ENCODE measurements at regions not wholly inside any gene's neighbourhood (a gene's known extent, or its start where the extent isn't known, plus 50 kb on each side); places are given as distances from the start of the nearest gene placed in this dataset.

GRCh38 chr2:64876137-64876647 is 113.0 kb upstream of the SLC1A4 start:
- Histone ChIP-seq H3K4me2 (ENCODE audit: low read length) (no peak overlapping the region), H3K9me2 (ENCODE audit: low read depth, low read length) (no peaks in the 10 kb centered on the region), H3K4me1 (ENCODE audit: insufficient read depth, low read length, severe bottlenecking) (peaks cover 17% of the 10 kb centered on the region), H3F3A (ENCODE audit: insufficient read depth, low read length) (no peaks in the 10 kb centered on the region), H3K4me3 (ENCODE audit: low read depth, low read length, poor library complexity, severe bottlenecking) (no peak overlapping the region), H3K27me3 (ENCODE audit: insufficient read depth, low read length) (no peaks in the 10 kb centered on the region), H3K9ac (ENCODE audit: low read length) (no peak overlapping the region), H2AFZ (ENCODE audit: low read length) (no peak overlapping the region), H3K36me3 (ENCODE audit: insufficient read depth, low read length) (no peaks in the 10 kb centered on the region), H3K9me3 (ENCODE audit: low read length) (no peaks in the 10 kb centered on the region), H3K79me2 (ENCODE audit: insufficient read depth, low read length) (no peaks in the 10 kb centered on the region), H4K20me1 (ENCODE audit: insufficient read depth, low read length) (no peaks in the 10 kb centered on the region), H3K27ac (ENCODE audit: low read depth, low read length, poor library complexity, severe bottlenecking) (no peak overlapping the region)
- no peak for TF ChIP-seq CTCF (IDR thresholded peaks at IDR 0.05; ENCODE audit: low read length)
- TF ChIP-seq EZH2 (IDR thresholded peaks at IDR 0.05; ENCODE audit: borderline replicate concordance, low read length), result no peak

DNA sequence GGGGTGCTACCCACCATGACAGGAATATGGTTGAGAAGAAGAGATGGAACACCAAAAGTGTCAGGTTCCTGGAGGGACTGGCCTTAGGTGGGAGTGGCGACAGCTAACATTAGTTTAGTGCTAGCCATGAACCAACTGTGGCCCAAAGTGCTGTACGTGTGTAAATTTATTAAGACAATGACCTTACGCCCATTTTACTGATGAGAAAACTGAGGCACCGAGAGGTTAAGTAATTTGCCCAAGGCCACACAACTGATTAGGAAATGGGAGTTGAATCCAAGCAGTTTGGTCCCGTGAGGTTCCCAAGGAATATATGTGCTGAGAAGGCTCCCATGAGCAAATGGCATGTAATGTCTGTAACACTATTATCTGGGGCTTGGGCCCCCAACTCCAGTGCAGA is 109.5 kb upstream of the SLC1A4 start:
- Histone ChIP-seq H3K4me3 (ENCODE audit: low read depth, low read length, poor library complexity, severe bottlenecking) (no peak overlapping the region), H3K9me2 (ENCODE audit: low read depth, low read length) (no peaks in the 10 kb centered on the region), H3K27ac (ENCODE audit: low read depth, low read length, poor library complexity, severe bottlenecking) (no peak overlapping the region), H3K9me3 (ENCODE audit: low read length) (no peaks in the 10 kb centered on the region), H3K79me2 (ENCODE audit: insufficient read depth, low read length) (no peaks in the 10 kb centered on the region), H3K4me2 (ENCODE audit: low read length) (no peak overlapping the region), H2AFZ (ENCODE audit: low read length) (no peak overlapping the region), H3F3A (ENCODE audit: insufficient read depth, low read length) (no peaks in the 10 kb centered on the region; the same call in 1 of the 2 replicates), H4K20me1 (ENCODE audit: insufficient read depth, low read length) (no peaks in the 10 kb centered on the region), H3K27me3 (ENCODE audit: insufficient read depth, low read length) (no peaks in the 10 kb centered on the region), H3K4me1 (ENCODE audit: insufficient read depth, low read length, severe bottlenecking) (peaks cover 9% of the 10 kb centered on the region), H3K36me3 (ENCODE audit: insufficient read depth, low read length) (no peaks in the 10 kb centered on the region), H3K9ac (ENCODE audit: low read length) (no peak overlapping the region)
- no peak for TF ChIP-seq CTCF (IDR thresholded peaks at IDR 0.05; ENCODE audit: low read length)
- no peak for TF ChIP-seq EZH2 (IDR thresholded peaks at IDR 0.05; ENCODE audit: borderline replicate concordance, low read length)

GRCh38 chr2:64880193-64880951 is 108.8 kb upstream of the SLC1A4 start:
- Histone ChIP-seq H2AFZ (ENCODE audit: low read length) (no peak overlapping the region), H3F3A (ENCODE audit: insufficient read depth, low read length) (no peaks in the 10 kb centered on the region; the same call in 1 of the 2 replicates), H3K36me3 (ENCODE audit: insufficient read depth, low read length) (no peaks in the 10 kb centered on the region), H4K20me1 (ENCODE audit: insufficient read depth, low read length) (no peaks in the 10 kb centered on the region), H3K9me2 (ENCODE audit: low read depth, low read length) (no peaks in the 10 kb centered on the region), H3K4me1 (ENCODE audit: insufficient read depth, low read length, severe bottlenecking) (peaks cover 9% of the 10 kb centered on the region), H3K9ac (ENCODE audit: low read length) (no peak overlapping the region), H3K4me3 (ENCODE audit: low read depth, low read length, poor library complexity, severe bottlenecking) (no peak overlapping the region), H3K27me3 (ENCODE audit: insufficient read depth, low read length) (no peaks in the 10 kb centered on the region), H3K4me2 (ENCODE audit: low read length) (no peak overlapping the region), H3K9me3 (ENCODE audit: low read length) (no peaks in the 10 kb centered on the region), H3K27ac (ENCODE audit: low read depth, low read length, poor library complexity, severe bottlenecking) (no peak overlapping the region), H3K79me2 (ENCODE audit: insufficient read depth, low read length) (no peaks in the 10 kb centered on the region)
- no peak for TF ChIP-seq EZH2 (IDR thresholded peaks at IDR 0.05; ENCODE audit: borderline replicate concordance, low read length)
- no peak for TF ChIP-seq CTCF (IDR thresholded peaks at IDR 0.05; ENCODE audit: low read length)

All from OCI-LY1 (cell line).